ENCODE measurements at regions not wholly inside any gene's neighbourhood (a gene's known extent, or its start where the extent isn't known, plus 50 kb on each side); places are given as distances from the start of the nearest gene placed in this dataset.

GRCh38 chr6:94131271-94131670 is 711.9 kb upstream of the EPHA7 start:
- no peak for TF ChIP-seq CTCF (IDR thresholded peaks at IDR 0.05; ENCODE audit: poor library complexity)
- no peak for TF ChIP-seq EZH2 (IDR thresholded peaks at IDR 0.05; ENCODE audit: borderline replicate concordance)
- TF ChIP-seq EZH2phosphoT487 (IDR thresholded peaks at IDR 0.05; ENCODE audit: low read depth, severe bottlenecking, unreplicated experiment) = no peak
